ENCODE measurements at regions not wholly inside any gene's neighbourhood (a gene's known extent, or its start where the extent isn't known, plus 50 kb on each side); places are given as distances from the start of the nearest gene placed in this dataset.

DNA sequence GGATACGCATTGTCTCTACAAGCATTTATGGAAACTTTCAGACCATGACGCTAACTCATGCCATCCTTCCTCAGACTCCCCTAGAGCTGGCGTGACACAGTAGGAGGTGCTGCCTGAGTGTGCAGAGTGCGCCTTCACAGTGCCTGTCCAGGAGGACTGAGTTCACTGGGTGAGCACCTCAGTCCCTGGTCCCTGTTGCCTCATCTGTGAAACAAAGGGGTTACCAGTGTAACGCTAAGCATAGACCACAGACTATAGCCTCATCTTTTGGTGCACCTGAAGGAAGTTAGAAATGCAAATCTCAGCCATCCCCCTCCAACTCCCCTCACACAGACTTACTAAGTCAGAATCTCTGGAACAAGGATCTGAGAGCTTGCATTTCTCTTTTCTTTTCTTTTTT, 142.8 kb downstream of the TMEM17 start:
- intact Hi-C loops (cut with micrococcal nuclease) (no loop called here), dilution Hi-C loops (cut with HindIII; ENCODE audit: low sequenced_read_pairs, unreplicated experiment) (no loop called here), in situ Hi-C loops (cut with MboI; ENCODE audit: low sequenced_read_pairs) (no loop called here)
- Histone ChIP-seq H3K27ac (ENCODE audit: insufficient read depth, low read length) (no peak overlapping the region), H3K18ac (ENCODE audit: low read depth, low read length) (no peak overlapping the region), H3K27me3 (ENCODE audit: control insufficient read depth, insufficient read depth, low read length) (peaks cover 2% of the 10 kb centered on the region; the same call in 1 of the 2 replicates), H2BK15ac (ENCODE audit: low read depth, low read length) (no peak overlapping the region), H2AK9ac (replicated peaks; ENCODE audit: low read depth, low read length, poor library complexity) (no peak overlapping the region), H3K56ac (ENCODE audit: extremely low read depth, insufficient read depth, low read length) (no peak overlapping the region), H2AK5ac (ENCODE audit: low read depth, low read length) (no peak overlapping the region), H2BK20ac (ENCODE audit: low read depth, low read length) (no peak overlapping the region), H4K5ac (ENCODE audit: low read depth, low read length) (no peak overlapping the region), H3K14ac (replicated peaks; ENCODE audit: low read depth, low read length) (no peak overlapping the region), H3K23ac (ENCODE audit: low read depth, low read length) (no peak overlapping the region), H2BK120ac (ENCODE audit: low read depth, low read length) (no peak overlapping the region), H3K4me1 (ENCODE audit: control insufficient read depth, insufficient read depth, low read length) (no peaks in the 10 kb centered on the region), H3K9me3 (ENCODE audit: control insufficient read depth, insufficient read depth, low read length) (no peaks in the 10 kb centered on the region), H3K4ac (ENCODE audit: low read depth, low read length) (no peak overlapping the region), H2AFZ (replicated peaks; ENCODE audit: low read length, poor library complexity) (no peak overlapping the region), H3K9ac (ENCODE audit: low read depth, low read length) (no peak overlapping the region), H2BK5ac (ENCODE audit: low read depth, low read length, poor library complexity, severe bottlenecking) (no peak overlapping the region), H3K36me3 (ENCODE audit: control insufficient read depth, insufficient read depth, low read length) (no peaks in the 10 kb centered on the region), H3K9me1 (ENCODE audit: insufficient read depth, low read length) (no peaks in the 10 kb centered on the region), H4K20me1 (ENCODE audit: insufficient read depth, low read length) (no peaks in the 10 kb centered on the region), H3K4me3 (ENCODE audit: insufficient read depth, low read depth, low read length) (no peak overlapping the region), H3K4me2 (ENCODE audit: low read depth, low read length) (no peak overlapping the region), H4K8ac (ENCODE audit: low read depth in 2 of 2, low read length in 2 of 2) (no peak overlapping the region), H3K79me1 (ENCODE audit: low read depth in 1 of 2, low read length in 2 of 2) (no peaks in the 10 kb centered on the region), H4K91ac (ENCODE audit: insufficient read depth, low read depth, low read length) (no peak overlapping the region)
- POLR2A ChIA-PET (ENCODE audit: unreplicated experiment): no interaction called here
- TF ChIP-seq MAZ (IDR thresholded peaks at IDR 0.05; ENCODE audit: borderline replicate concordance, low read depth, low read length) (no peak), CEBPB (IDR thresholded peaks at IDR 0.05; ENCODE audit: low read depth, low read length) (no peak), MXI1 (IDR thresholded peaks at IDR 0.05; ENCODE audit: borderline replicate concordance, low read depth, low read length) (no peak)
- TF ChIP-seq, protein P1, sequence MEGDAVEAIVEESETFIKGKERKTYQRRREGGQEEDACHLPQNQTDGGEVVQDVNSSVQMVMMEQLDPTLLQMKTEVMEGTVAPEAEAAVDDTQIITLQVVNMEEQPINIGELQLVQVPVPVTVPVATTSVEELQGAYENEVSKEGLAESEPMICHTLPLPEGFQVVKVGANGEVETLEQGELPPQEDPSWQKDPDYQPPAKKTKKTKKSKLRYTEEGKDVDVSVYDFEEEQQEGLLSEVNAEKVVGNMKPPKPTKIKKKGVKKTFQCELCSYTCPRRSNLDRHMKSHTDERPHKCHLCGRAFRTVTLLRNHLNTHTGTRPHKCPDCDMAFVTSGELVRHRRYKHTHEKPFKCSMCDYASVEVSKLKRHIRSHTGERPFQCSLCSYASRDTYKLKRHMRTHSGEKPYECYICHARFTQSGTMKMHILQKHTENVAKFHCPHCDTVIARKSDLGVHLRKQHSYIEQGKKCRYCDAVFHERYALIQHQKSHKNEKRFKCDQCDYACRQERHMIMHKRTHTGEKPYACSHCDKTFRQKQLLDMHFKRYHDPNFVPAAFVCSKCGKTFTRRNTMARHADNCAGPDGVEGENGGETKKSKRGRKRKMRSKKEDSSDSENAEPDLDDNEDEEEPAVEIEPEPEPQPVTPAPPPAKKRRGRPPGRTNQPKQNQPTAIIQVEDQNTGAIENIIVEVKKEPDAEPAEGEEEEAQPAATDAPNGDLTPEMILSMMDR (conservative IDR thresholded peaks at IDR 0.05; ENCODE audit: low read depth, low read length): no peak
- 80% methylated on average over 1 of the region's 5 CpGs; no CpG with 5 or more reads in 1 of the 2 experiments for WGBS, 2 experiments (ENCODE audit: extremely low coverage in 2 of 2, insufficient read length in 1 of 2)
- ATAC-seq (ENCODE audit: low read depth): no peak
- no peak for DNase-seq
- CTCF ChIA-PET: no interaction called here
- BruUV-seq (replicated peaks): no TSS peak

All from IMR-90 (cell line).